OCI-LY3 (cell line): ENCODE measurements at regions not wholly inside any gene's neighbourhood (a gene's known extent, or its start where the extent isn't known, plus 50 kb on each side); places are given as distances from the start of the nearest gene placed in this dataset.

Experiments
- H2AFZ ChIP-seq: fragments of 200-600, 300-600 bp; shearing (Covaris generic); 2 replicates; pipeline ENCODE4 v1.6.0; 2014; ENCODE audit warnings: antibody characterized with exemption, low read depth, low read length
- H3K27ac ChIP-seq: fragments of 200-600, 300-600 bp; sonication (generic); 2 replicates; pipeline ENCODE4 v1.5.1; 2014; ENCODE audit warnings: mild to moderate bottlenecking, low read length, moderate library complexity, mixed read lengths
- H3K27me3 ChIP-seq: fragments of 200-600, 300-600 bp; sonication (generic); 2 replicates; pipeline ENCODE4 v1.6.1; 2014; ENCODE audit warnings: low read depth, low read length, mixed read lengths
- H3K36me3 ChIP-seq: fragments of 200-600, 300-600 bp; sonication (generic); replicated peaks from 2 replicates; pipeline ENCODE3; 2014; ENCODE audit warnings: low read depth, low read length, mixed read lengths
- H3K4me1 ChIP-seq: fragments of 300-600, 200-600 bp; sonication (generic); 2 replicates; pipeline ENCODE4 v1.6.1; 2014; ENCODE audit warnings: low read length, mixed read lengths
- H3K4me2 ChIP-seq: fragments of 200-600, 300-600 bp; sonication (generic); 2 replicates; pipeline ENCODE4 v1.6.1; 2014; ENCODE audit warnings: low read length, mixed read lengths
- H3K4me3 ChIP-seq: fragments of 300-600, 200-600 bp; sonication (generic); 2 replicates; pipeline ENCODE4 v1.5.1; 2014; ENCODE audit warnings: antibody characterized with exemption, mild to moderate bottlenecking, low read length, moderate library complexity
- H3K79me2 ChIP-seq: fragments of 300-600, 200-600 bp; shearing (Covaris generic); 2 replicates; pipeline ENCODE4 v1.6.1; 2014; ENCODE audit warnings: mild to moderate bottlenecking, low read length, mixed read lengths
- H3K9ac ChIP-seq: fragments of 300-600, 200-600 bp; shearing (Covaris generic); 2 replicates; pipeline ENCODE4 v1.6.0; 2014; ENCODE audit warnings: mild to moderate bottlenecking, low read length, moderate library complexity
- H3K9me3 ChIP-seq: fragments of 200-600, 300-600 bp; shearing (Covaris generic); 2 replicates; pipeline ENCODE4 v1.6.1; 2014; ENCODE audit warnings: low read length, mixed read lengths; ENCODE audit not compliant: insufficient read depth
- H4K20me1 ChIP-seq: fragments of 200-600, 300-600 bp; sonication (generic); 2 replicates; pipeline ENCODE4 v1.6.1; 2016; ENCODE audit warnings: low read length, mixed read lengths; ENCODE audit not compliant: insufficient read depth
- EZH2phosphoT487 ChIP-seq: fragments of 200-600 bp; shearing (Covaris generic); IDR thresholded peaks from 2 replicates; pipeline ENCODE4 v1.6.1; 2018; ENCODE audit warnings: antibody characterized with exemption, mixed run types, low read depth
- TF ChIP-seq, protein P1 (sequence below): fragments of 200-600, 300-600 bp; sonication (generic); IDR thresholded peaks from 2 replicates; pipeline ENCODE4 v1.5.1; 2014; ENCODE audit warnings: antibody characterized with exemption, low read length, low read depth

DNA sequence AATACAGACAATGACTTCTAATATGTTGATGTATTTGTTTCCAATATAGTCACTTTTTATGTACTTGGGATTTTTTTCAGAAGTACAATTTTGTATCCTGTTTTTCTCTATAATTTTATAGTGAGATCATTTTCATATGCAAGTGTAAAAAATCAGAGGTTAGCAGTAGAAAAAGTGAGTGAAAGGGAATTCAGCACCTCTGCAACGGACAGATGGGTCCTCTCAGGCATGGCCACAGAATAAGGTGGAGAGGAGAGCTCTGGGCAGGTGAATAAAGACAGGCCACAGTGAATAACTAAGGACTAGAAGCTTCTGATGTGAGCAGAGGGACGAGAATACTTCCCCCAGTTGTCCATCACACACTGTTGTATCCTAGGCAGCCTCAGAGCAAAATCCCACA lies 210.1 kb upstream of the CNR1 start:
- Histone ChIP-seq H3K4me3 (no peak overlapping the region), H3K9ac (no peak overlapping the region), H3K79me2 (no peaks in the 10 kb centered on the region), H3K4me1 (no peaks in the 10 kb centered on the region), H3K9me3 (no peaks in the 10 kb centered on the region), H3K36me3 (no peaks in the 10 kb centered on the region), H3K4me2 (no peak overlapping the region), H2AFZ (no peak overlapping the region), H3K27me3 (no peaks in the 10 kb centered on the region), H3K27ac (no peak overlapping the region), H4K20me1 (no peaks in the 10 kb centered on the region)
- TF ChIP-seq, protein P1, sequence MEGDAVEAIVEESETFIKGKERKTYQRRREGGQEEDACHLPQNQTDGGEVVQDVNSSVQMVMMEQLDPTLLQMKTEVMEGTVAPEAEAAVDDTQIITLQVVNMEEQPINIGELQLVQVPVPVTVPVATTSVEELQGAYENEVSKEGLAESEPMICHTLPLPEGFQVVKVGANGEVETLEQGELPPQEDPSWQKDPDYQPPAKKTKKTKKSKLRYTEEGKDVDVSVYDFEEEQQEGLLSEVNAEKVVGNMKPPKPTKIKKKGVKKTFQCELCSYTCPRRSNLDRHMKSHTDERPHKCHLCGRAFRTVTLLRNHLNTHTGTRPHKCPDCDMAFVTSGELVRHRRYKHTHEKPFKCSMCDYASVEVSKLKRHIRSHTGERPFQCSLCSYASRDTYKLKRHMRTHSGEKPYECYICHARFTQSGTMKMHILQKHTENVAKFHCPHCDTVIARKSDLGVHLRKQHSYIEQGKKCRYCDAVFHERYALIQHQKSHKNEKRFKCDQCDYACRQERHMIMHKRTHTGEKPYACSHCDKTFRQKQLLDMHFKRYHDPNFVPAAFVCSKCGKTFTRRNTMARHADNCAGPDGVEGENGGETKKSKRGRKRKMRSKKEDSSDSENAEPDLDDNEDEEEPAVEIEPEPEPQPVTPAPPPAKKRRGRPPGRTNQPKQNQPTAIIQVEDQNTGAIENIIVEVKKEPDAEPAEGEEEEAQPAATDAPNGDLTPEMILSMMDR: no peak
- no peak for TF ChIP-seq EZH2phosphoT487

DNA sequence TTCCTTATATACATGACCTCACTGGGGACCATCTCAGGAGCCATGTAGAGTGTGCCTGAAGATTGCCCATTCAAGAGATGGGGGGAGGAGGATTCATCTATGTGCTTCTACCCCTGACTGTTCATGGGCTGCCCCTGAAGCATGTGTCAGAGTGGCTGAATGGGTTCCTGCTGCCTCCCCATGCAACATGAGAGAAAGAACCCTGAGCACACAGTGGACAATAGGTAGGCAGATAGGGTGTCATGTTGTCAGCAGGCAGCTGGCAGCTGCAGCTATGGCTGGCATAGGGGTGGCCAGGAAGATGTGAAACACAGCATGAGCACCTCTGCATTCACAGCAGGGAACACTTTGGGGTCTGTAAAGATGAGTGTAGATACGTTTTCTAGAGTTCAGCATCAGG lies 208.4 kb upstream of the CNR1 start:
- no peaks in the 10 kb centered on the region for H4K20me1 ChIP-seq
- no peak overlapping the region for H3K4me2 ChIP-seq
- H3K36me3 ChIP-seq: no peaks in the 10 kb centered on the region
- TF ChIP-seq EZH2phosphoT487: no peak
- TF ChIP-seq, protein P1: no peak
- no peak overlapping the region for H3K4me3 ChIP-seq
- no peaks in the 10 kb centered on the region for H3K79me2 ChIP-seq
- no peaks in the 10 kb centered on the region for H3K27me3 ChIP-seq
- H3K27ac ChIP-seq: no peak overlapping the region
- no peak overlapping the region for H2AFZ ChIP-seq
- no peaks in the 10 kb centered on the region for H3K4me1 ChIP-seq
- H3K9ac ChIP-seq: no peak overlapping the region
- no peaks in the 10 kb centered on the region for H3K9me3 ChIP-seq

DNA sequence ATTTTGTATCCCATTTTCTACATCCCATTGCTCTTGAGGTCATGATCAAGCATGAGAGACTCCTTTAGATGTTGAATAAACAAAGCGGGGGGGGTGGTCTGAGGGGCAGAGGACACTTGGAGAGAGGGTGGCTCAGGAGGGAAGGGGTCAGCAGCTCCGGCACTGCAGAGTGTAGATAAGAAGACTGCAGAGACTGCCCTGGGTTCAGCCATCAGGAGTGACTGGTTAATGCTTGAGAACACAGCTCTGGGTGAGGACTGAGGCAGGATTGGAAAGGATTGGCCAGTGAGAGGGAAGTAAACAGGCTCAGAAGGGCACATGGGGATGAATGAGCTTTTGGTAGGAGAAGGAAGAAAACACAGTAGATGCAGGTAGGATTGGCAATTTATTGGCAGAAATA lies 205.3 kb upstream of the CNR1 start:
- Histone ChIP-seq H3K27ac (no peak overlapping the region), H3K4me3 (no peak overlapping the region), H3K36me3 (no peaks in the 10 kb centered on the region), H3K9me3 (no peaks in the 10 kb centered on the region), H3K4me2 (no peak overlapping the region), H3K9ac (no peak overlapping the region), H3K27me3 (no peaks in the 10 kb centered on the region), H2AFZ (no peak overlapping the region), H3K4me1 (no peaks in the 10 kb centered on the region), H3K79me2 (no peaks in the 10 kb centered on the region), H4K20me1 (no peaks in the 10 kb centered on the region)
- TF ChIP-seq EZH2phosphoT487: no peak
- TF ChIP-seq, protein P1: no peak

DNA sequence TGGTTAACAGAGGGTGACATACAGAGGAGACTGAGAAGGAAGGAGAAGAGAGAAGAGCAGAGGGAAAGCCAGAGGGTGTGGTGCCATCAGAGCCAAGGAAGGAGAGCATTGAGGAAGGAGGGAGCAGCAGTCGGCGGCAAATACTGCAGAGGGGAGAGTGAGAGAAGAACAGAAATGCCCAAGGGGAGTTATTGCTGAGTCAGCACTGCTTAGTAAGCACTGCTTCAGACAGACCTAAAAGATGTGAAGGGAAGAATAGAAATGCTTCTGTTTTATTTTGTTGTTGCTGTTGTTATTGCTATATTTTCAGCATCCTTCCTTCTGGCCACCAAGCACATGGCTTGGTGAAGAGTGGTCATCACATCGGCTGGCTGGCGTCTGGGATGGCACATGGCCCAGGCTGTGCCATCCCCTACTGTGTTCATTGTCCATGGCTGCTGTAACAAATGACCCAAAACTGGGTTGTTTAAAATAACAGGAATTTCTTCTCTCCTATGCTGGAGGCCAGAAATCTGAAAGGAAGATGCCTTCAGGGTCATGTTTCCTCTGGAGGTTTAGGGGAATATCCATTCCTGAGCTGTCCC lies 204.1 kb upstream of the CNR1 start:
- Histone ChIP-seq H3K4me3 (no peak overlapping the region), H3K9ac (no peak overlapping the region), H4K20me1 (no peaks in the 10 kb centered on the region), H2AFZ (no peak overlapping the region), H3K27me3 (no peaks in the 10 kb centered on the region), H3K36me3 (no peaks in the 10 kb centered on the region), H3K4me1 (no peaks in the 10 kb centered on the region), H3K4me2 (no peak overlapping the region), H3K27ac (no peak overlapping the region), H3K79me2 (no peaks in the 10 kb centered on the region), H3K9me3 (no peaks in the 10 kb centered on the region)
- TF ChIP-seq, protein P1: no peak
- no peak for TF ChIP-seq EZH2phosphoT487
